ENCODE measurements at regions not wholly inside any gene's neighbourhood (a gene's known extent, or its start where the extent isn't known, plus 50 kb on each side); places are given as distances from the start of the nearest gene placed in this dataset.

GRCh38 chr9:86604741-86605140 is 250.5 kb upstream of the TUT7 start:
- Histone ChIP-seq H3K27ac (no peak overlapping the region), H3K27me3 (replicated peaks; ENCODE audit: insufficient read depth) (no peaks in the 10 kb centered on the region), H3K4me3 (no peak overlapping the region), H3K9me3 (no peaks in the 10 kb centered on the region), H3K36me3 (no peaks in the 10 kb centered on the region), H3K4me1 (ENCODE audit: control insufficient read depth in 1 of 2, low read depth in 2 of 2) (no peaks in the 10 kb centered on the region)
- no peak for ATAC-seq (ENCODE audit: insufficient number of reproducible peaks, low FRiP score, low read depth)
- TF ChIP-seq CTCF (IDR thresholded peaks at IDR 0.05) = no peak
- DNase-seq (ENCODE audit: low spot score) = no peak

GRCh38 chr9:86602715-86603114 is 248.5 kb upstream of the TUT7 start:
- no peaks in the 10 kb centered on the region for H3K4me1 ChIP-seq (ENCODE audit: control insufficient read depth in 1 of 2, low read depth in 2 of 2)
- no peak overlapping the region for H3K4me3 ChIP-seq
- H3K9me3 ChIP-seq = no peaks in the 10 kb centered on the region
- no peak for TF ChIP-seq CTCF (IDR thresholded peaks at IDR 0.05)
- no peaks in the 10 kb centered on the region for H3K36me3 ChIP-seq
- no peaks in the 10 kb centered on the region for H3K27me3 ChIP-seq (replicated peaks; ENCODE audit: insufficient read depth)
- ATAC-seq (ENCODE audit: insufficient number of reproducible peaks, low FRiP score, low read depth) (no peak), DNase-seq (ENCODE audit: low spot score) (no peak)
- no peak overlapping the region for H3K27ac ChIP-seq

GRCh38 chr9:86601697-86602096 is 247.5 kb upstream of the TUT7 start:
- H3K27me3 ChIP-seq (replicated peaks; ENCODE audit: insufficient read depth) = no peaks in the 10 kb centered on the region
- H3K36me3 ChIP-seq = no peaks in the 10 kb centered on the region
- ATAC-seq (ENCODE audit: insufficient number of reproducible peaks, low FRiP score, low read depth) (no peak), DNase-seq (ENCODE audit: low spot score) (no peak)
- no peak overlapping the region for H3K4me3 ChIP-seq
- H3K4me1 ChIP-seq (ENCODE audit: control insufficient read depth in 1 of 2, low read depth in 2 of 2) = no peaks in the 10 kb centered on the region
- no peak for TF ChIP-seq CTCF (IDR thresholded peaks at IDR 0.05)
- H3K9me3 ChIP-seq = no peaks in the 10 kb centered on the region
- no peak overlapping the region for H3K27ac ChIP-seq

GRCh38 chr9:86600977-86601376 is 246.8 kb upstream of the TUT7 start:
- no peak overlapping the region for H3K27ac ChIP-seq
- H3K9me3 ChIP-seq = no peaks in the 10 kb centered on the region
- no peaks in the 10 kb centered on the region for H3K27me3 ChIP-seq (replicated peaks; ENCODE audit: insufficient read depth)
- ATAC-seq (ENCODE audit: insufficient number of reproducible peaks, low FRiP score, low read depth) (no peak), DNase-seq (ENCODE audit: low spot score) (no peak)
- no peaks in the 10 kb centered on the region for H3K36me3 ChIP-seq
- H3K4me1 ChIP-seq (ENCODE audit: control insufficient read depth in 1 of 2, low read depth in 2 of 2) = no peaks in the 10 kb centered on the region
- TF ChIP-seq CTCF (IDR thresholded peaks at IDR 0.05) = no peak
- no peak overlapping the region for H3K4me3 ChIP-seq

GRCh38 chr9:86600291-86600690 is 246.1 kb upstream of the TUT7 start:
- no peak for ATAC-seq (ENCODE audit: insufficient number of reproducible peaks, low FRiP score, low read depth)
- Histone ChIP-seq H3K27me3 (replicated peaks; ENCODE audit: insufficient read depth) (no peaks in the 10 kb centered on the region), H3K4me3 (no peak overlapping the region), H3K9me3 (no peaks in the 10 kb centered on the region), H3K36me3 (no peaks in the 10 kb centered on the region), H3K4me1 (ENCODE audit: control insufficient read depth in 1 of 2, low read depth in 2 of 2) (no peaks in the 10 kb centered on the region), H3K27ac (no peak overlapping the region)
- TF ChIP-seq CTCF (IDR thresholded peaks at IDR 0.05) = no peak
- no peak for DNase-seq (ENCODE audit: low spot score)

All from thoracic aorta (tissue), 2 donors.